SU-DHL-6 (cell line): ENCODE measurements at regions not wholly inside any gene's neighbourhood (a gene's known extent, or its start where the extent isn't known, plus 50 kb on each side); places are given as distances from the start of the nearest gene placed in this dataset.

Source experiments
- H2AFZ ChIP-seq: fragments of 200-600 bp; sonication (generic); 2 replicates; pipeline ENCODE4 v1.6.1; 2014; ENCODE audit warnings: low read depth, mild to moderate bottlenecking, moderate library complexity, mixed read lengths, antibody characterized with exemption, low read length; ENCODE audit not compliant: severe bottlenecking
- H3F3A ChIP-seq: fragments of 200-600 bp; shearing (Covaris generic); 2 replicates; pipeline ENCODE4 v1.6.0; 2016; ENCODE audit warnings: antibody characterized with exemption, mild to moderate bottlenecking; ENCODE audit not compliant: insufficient read depth
- H3K27ac ChIP-seq: fragments of 200-600 bp; sonication (generic); 2 replicates; pipeline ENCODE4 v1.5.1; 2016; ENCODE audit warnings: low read depth, mild to moderate bottlenecking, low read length, moderate library complexity, mixed read lengths
- H3K27me3 ChIP-seq: fragments of 200-600 bp; sonication (generic), shearing (Covaris generic); 2 replicates; pipeline ENCODE4 v1.6.0; 2014; ENCODE audit warnings: mild to moderate bottlenecking, low read length
- H3K36me3 ChIP-seq: fragments of 200-600 bp; sonication (generic); 2 replicates; pipeline ENCODE4 v1.6.1; 2014; ENCODE audit warnings: mild to moderate bottlenecking, low read length, mixed read lengths
- H3K4me2 ChIP-seq: fragments of 300-600, 200-600 bp; shearing (Covaris generic), sonication (generic); 2 replicates; pipeline ENCODE4 v1.6.0; 2014; ENCODE audit warnings: low read length, low read depth, mild to moderate bottlenecking; ENCODE audit not compliant: poor library complexity, severe bottlenecking
- H3K4me3 ChIP-seq: fragments of 200-600 bp; sonication (generic); 2 replicates; pipeline ENCODE4 v1.5.1; 2014; ENCODE audit warnings: antibody characterized with exemption, low read length, mild to moderate bottlenecking, mixed read lengths; ENCODE audit not compliant: insufficient read depth, poor library complexity, severe bottlenecking
- H3K79me2 ChIP-seq: fragments of 200-600 bp; sonication (generic); 2 replicates; pipeline ENCODE4 v1.6.1; 2014; ENCODE audit warnings: mild to moderate bottlenecking, low read length, moderate library complexity; ENCODE audit not compliant: insufficient read depth
- H3K9ac ChIP-seq: fragments of 200-600 bp; sonication (generic); 2 replicates; pipeline ENCODE4 v1.7.0; 2014; ENCODE audit warnings: mild to moderate bottlenecking, low read length
- H3K9me2 ChIP-seq: fragments of 200-600 bp; sonication (generic); replicated peaks from 2 replicates; pipeline ENCODE4 v1.6.1; 2014; ENCODE audit warnings: low read length; ENCODE audit not compliant: insufficient read depth
- H3K9me3 ChIP-seq: fragments of 200-600 bp; sonication (generic); 2 replicates; pipeline ENCODE4 v1.6.1; 2014; ENCODE audit warnings: low read length, mixed read lengths; ENCODE audit not compliant: insufficient read depth
- H4K20me1 ChIP-seq: fragments of 200-600 bp; sonication (generic); 2 replicates; pipeline ENCODE4 v1.6.1; 2014; ENCODE audit warnings: low read depth, mild to moderate bottlenecking, antibody characterized with exemption, low read length, moderate library complexity, mixed read lengths
- CTCF ChIP-seq: fragments of 200-600 bp; sonication (generic); IDR thresholded peaks from one replicate; pipeline ENCODE4 v1.5.1; 2017; ENCODE audit warnings: antibody characterized with exemption, mild to moderate bottlenecking, low read length, moderate library complexity; ENCODE audit not compliant: insufficient read depth, poor library complexity, severe bottlenecking
- EZH2phosphoT487 ChIP-seq: fragments of 200-600 bp; sonication (generic), shearing (Covaris generic); conservative IDR thresholded peaks from 2 replicates; pipeline ENCODE4 v1.6.1; 2018; ENCODE audit warnings: mild to moderate bottlenecking, antibody characterized with exemption, low read length, moderate library complexity, mixed read lengths

- TF ChIP-seq EZH2phosphoT487: no peak
- no peak for TF ChIP-seq CTCF
- Histone ChIP-seq H3F3A (no peaks in the 10 kb centered on the region), H2AFZ (no peak overlapping the region), H3K9me2 (no peaks in the 10 kb centered on the region), H3K27ac (no peak overlapping the region), H4K20me1 (no peaks in the 10 kb centered on the region), H3K9ac (no peak overlapping the region), H3K4me2 (no peak overlapping the region), H3K36me3 (no peaks in the 10 kb centered on the region), H3K79me2 (no peaks in the 10 kb centered on the region), H3K9me3 (no peaks in the 10 kb centered on the region), H3K4me3 (no peak overlapping the region), H3K27me3 (no peaks in the 10 kb centered on the region)
Observed at GRCh38 chr12:78402366-78403134, 462.0 kb upstream of the SYT1 start.

- H3K9ac ChIP-seq: no peak overlapping the region
- no peaks in the 10 kb centered on the region for H3K9me3 ChIP-seq
- H3K79me2 ChIP-seq: no peaks in the 10 kb centered on the region
- H4K20me1 ChIP-seq: no peaks in the 10 kb centered on the region
- TF ChIP-seq CTCF (no peak), EZH2phosphoT487 (no peak)
- H3F3A ChIP-seq: no peaks in the 10 kb centered on the region
- H3K4me3 ChIP-seq: no peak overlapping the region
- no peaks in the 10 kb centered on the region for H3K9me2 ChIP-seq
- H3K27me3 ChIP-seq: no peaks in the 10 kb centered on the region
- no peak overlapping the region for H2AFZ ChIP-seq
- H3K4me2 ChIP-seq: no peak overlapping the region
- no peaks in the 10 kb centered on the region for H3K36me3 ChIP-seq
- no peak overlapping the region for H3K27ac ChIP-seq
Observed at GRCh38 chr12:78403136-78403535, 461.4 kb upstream of the SYT1 start.

GRCh38 chr12:78403681-78404080, 460.9 kb upstream of the SYT1 start:
- Histone ChIP-seq H3K4me2 (no peak overlapping the region), H3K9me2 (no peaks in the 10 kb centered on the region), H3K27ac (no peak overlapping the region), H3F3A (no peaks in the 10 kb centered on the region), H3K4me3 (no peak overlapping the region), H3K9ac (no peak overlapping the region), H3K36me3 (no peaks in the 10 kb centered on the region), H3K9me3 (no peaks in the 10 kb centered on the region), H3K79me2 (no peaks in the 10 kb centered on the region), H2AFZ (no peak overlapping the region), H3K27me3 (no peaks in the 10 kb centered on the region), H4K20me1 (no peaks in the 10 kb centered on the region)
- no peak for TF ChIP-seq EZH2phosphoT487
- TF ChIP-seq CTCF: no peak
